ENCODE measurements at regions not wholly inside any gene's neighbourhood (a gene's known extent, or its start where the extent isn't known, plus 50 kb on each side); places are given as distances from the start of the nearest gene placed in this dataset.

- Histone ChIP-seq H3K9me1 (ENCODE audit: control insufficient read depth, insufficient read depth, low read length) (no peaks in the 10 kb centered on the region), H3K9me3 (replicated peaks; ENCODE audit: control insufficient read depth, insufficient read depth, low read depth, low read length) (no peaks in the 10 kb centered on the region), H2AFZ (ENCODE audit: low read depth, low read length) (no peak overlapping the region), H4K20me1 (replicated peaks; ENCODE audit: control insufficient read depth, insufficient read depth, low read length) (no peaks in the 10 kb centered on the region), H3K9ac (ENCODE audit: insufficient read depth in 1 of 2, low read depth in 2 of 2, low read length in 2 of 2) (no peak overlapping the region), H3K27me3 (ENCODE audit: control insufficient read depth in 2 of 2, insufficient read depth in 2 of 2, low read length in 2 of 2) (no peaks in the 10 kb centered on the region), H3K4me3 (no peak overlapping the region), H3K27ac (ENCODE audit: extremely low read depth, low read depth, low read length) (no peak overlapping the region), H3K79me2 (ENCODE audit: control insufficient read depth, insufficient read depth, low read length) (no peaks in the 10 kb centered on the region), H3K4me2 (ENCODE audit: insufficient read depth, low read length) (no peak overlapping the region), H3K4me1 (replicated peaks in 1 of 2; ENCODE audit: control insufficient read depth in 2 of 2, insufficient read depth in 2 of 2, low read length in 2 of 2) (no peaks in the 10 kb centered on the region), H3K36me3 (ENCODE audit: control insufficient read depth, insufficient read depth, low read length) (no peaks in the 10 kb centered on the region)
- CTCF ChIA-PET (ENCODE audit: low intra/inter-chr PET ratio): no interaction called here
- ATAC-seq (no peak), DNase-seq (ENCODE audit: extremely low read depth in 1 of 4, low spot score in 3 of 4) (peak in 1 of 4 experiments; percentile 15), FAIRE-seq (no peak)
- in situ Hi-C loops (cut with MboI) (loop anchor here (25.0 kb wide), 1 partner anchor 460 kb away; the partner anchor contains the start of gene FOXG1), intact Hi-C loops (cut with micrococcal nuclease) (loop anchor here (1.0 kb wide), 1 partner anchor 468 kb away; no protein-coding TSS in a partner anchor)
- TF ChIP-seq CTCF (IDR thresholded peaks at IDR 0.05 in 2 of 3, conservative IDR thresholded peaks at IDR 0.05 in 1 of 3; ENCODE audit: insufficient read depth in 2 of 3, low read depth in 1 of 3, low read length in 3 of 3) (peak; percentile 14 to 40 (median 29); a peak in 2 of 6 replicates), RAD21 (CRISPR knock-in tag; conservative IDR thresholded peaks at IDR 0.05 in 1 of 2, IDR thresholded peaks at IDR 0.05 in 1 of 2) (peak; percentile 33 to 49; a peak in 2 of 4 replicates), ZNF589 (CRISPR knock-in tag; IDR thresholded peaks at IDR 0.05; ENCODE audit: low read depth) (no peak)
- TF ChIP-seq, protein P1, sequence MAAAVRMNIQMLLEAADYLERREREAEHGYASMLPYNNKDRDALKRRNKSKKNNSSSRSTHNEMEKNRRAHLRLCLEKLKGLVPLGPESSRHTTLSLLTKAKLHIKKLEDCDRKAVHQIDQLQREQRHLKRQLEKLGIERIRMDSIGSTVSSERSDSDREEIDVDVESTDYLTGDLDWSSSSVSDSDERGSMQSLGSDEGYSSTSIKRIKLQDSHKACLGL (CRISPR knock-in tag; IDR thresholded peaks at IDR 0.05; ENCODE audit: borderline replicate concordance, poor library complexity, severe bottlenecking): no peak
- BruUV-seq (replicated peaks): no TSS peak
- POLR2A ChIA-PET: no interaction called here
- 0% methylated on average over 7 of the region's 7 CpGs for WGBS (ENCODE audit: insufficient coverage, low coverage, missing lambda C conversion rate)
Measured at GRCh38 chr14:29222671-29223268, 456.2 kb downstream of the FOXG1 start.
